ENCODE measurements at regions not wholly inside any gene's neighbourhood (a gene's known extent, or its start where the extent isn't known, plus 50 kb on each side); places are given as distances from the start of the nearest gene placed in this dataset.

- Histone ChIP-seq H4K5ac (ENCODE audit: low read depth, low read length) (no peak overlapping the region), H4K8ac (ENCODE audit: low read depth in 2 of 2, low read length in 2 of 2) (no peak overlapping the region), H3K9me3 (ENCODE audit: control insufficient read depth, insufficient read depth, low read length) (no peaks in the 10 kb centered on the region), H3K4me1 (ENCODE audit: control insufficient read depth, insufficient read depth, low read length) (no peaks in the 10 kb centered on the region), H3K27ac (ENCODE audit: insufficient read depth, low read length) (no peak overlapping the region), H3K4ac (ENCODE audit: low read depth, low read length) (no peak overlapping the region), H2BK120ac (ENCODE audit: low read depth, low read length) (no peak overlapping the region), H3K27me3 (ENCODE audit: control insufficient read depth, insufficient read depth, low read length) (no peaks in the 10 kb centered on the region), H2BK5ac (ENCODE audit: low read depth, low read length, poor library complexity, severe bottlenecking) (no peak overlapping the region), H2AK5ac (ENCODE audit: low read depth, low read length) (no peak overlapping the region), H2BK20ac (ENCODE audit: low read depth, low read length) (no peak overlapping the region), H2AFZ (replicated peaks; ENCODE audit: low read length, poor library complexity) (no peak overlapping the region), H3K4me3 (ENCODE audit: insufficient read depth, low read depth, low read length) (no peak overlapping the region), H3K79me1 (ENCODE audit: low read depth in 1 of 2, low read length in 2 of 2) (no peaks in the 10 kb centered on the region), H3K9ac (ENCODE audit: low read depth, low read length) (no peak overlapping the region), H3K4me2 (ENCODE audit: low read depth, low read length) (no peak overlapping the region), H4K20me1 (ENCODE audit: insufficient read depth, low read length) (no peaks in the 10 kb centered on the region), H3K14ac (replicated peaks; ENCODE audit: low read depth, low read length) (no peak overlapping the region), H3K56ac (ENCODE audit: extremely low read depth, insufficient read depth, low read length) (no peak overlapping the region), H3K9me1 (ENCODE audit: insufficient read depth, low read length) (no peaks in the 10 kb centered on the region), H2AK9ac (replicated peaks; ENCODE audit: low read depth, low read length, poor library complexity) (no peak overlapping the region), H3K36me3 (ENCODE audit: control insufficient read depth, insufficient read depth, low read length) (no peaks in the 10 kb centered on the region), H3K23ac (ENCODE audit: low read depth, low read length) (no peak overlapping the region), H4K91ac (ENCODE audit: insufficient read depth, low read depth, low read length) (no peak overlapping the region), H3K18ac (ENCODE audit: low read depth, low read length) (no peak overlapping the region), H2BK15ac (ENCODE audit: low read depth, low read length) (no peak overlapping the region)
- intact Hi-C loops (cut with micrococcal nuclease) (no loop called here), in situ Hi-C loops (cut with MboI; ENCODE audit: low sequenced_read_pairs) (no loop called here), dilution Hi-C loops (cut with HindIII; ENCODE audit: low sequenced_read_pairs, unreplicated experiment) (no loop called here)
- DNase-seq (no peak), ATAC-seq (ENCODE audit: low read depth) (no peak)
- no CpG with 5 or more reads among the region's 2 CpGs for WGBS, 2 experiments (ENCODE audit: extremely low coverage in 2 of 2, insufficient read length in 1 of 2)
- POLR2A ChIA-PET (ENCODE audit: unreplicated experiment): no interaction called here
- BruUV-seq (replicated peaks): no TSS peak
- CTCF ChIA-PET: interaction anchor here (0.7 kb wide), 1 partner anchor 497 kb away, joined by 4 read pairs; no protein-coding TSS in a partner anchor
- TF ChIP-seq USF2 (IDR thresholded peaks at IDR 0.05; ENCODE audit: low read depth, low read length) (no peak), ELK1 (IDR thresholded peaks at IDR 0.05; ENCODE audit: borderline replicate concordance, low read depth, low read length) (no peak), RCOR1 (IDR thresholded peaks at IDR 0.05; ENCODE audit: insufficient replicate concordance, low read length) (no peak), MXI1 (IDR thresholded peaks at IDR 0.05; ENCODE audit: borderline replicate concordance, low read depth, low read length) (no peak), NFE2L2 (IDR thresholded peaks at IDR 0.05; ENCODE audit: low read depth, low read length) (no peak)
Observed at GRCh38 chr12:30041096-30041495, 257.4 kb upstream of the TMTC1 start.
